A549 (cell line): ENCODE measurements at regions not wholly inside any gene's neighbourhood (a gene's known extent, or its start where the extent isn't known, plus 50 kb on each side); places are given as distances from the start of the nearest gene placed in this dataset.

Experiments
- CTCF ChIP-seq: fragments of >200 bp; sonication (Bioruptor Twin); formaldehyde crosslinking; IDR thresholded peaks from 3 replicates; pipeline ENCODE4 v1.5.1; 2016
- FOSB ChIP-seq: fragments of 250-450 bp; sonication (Bioruptor Pico); IDR thresholded peaks from 2 replicates; pipeline ENCODE4 v1.5.0; 2020; ENCODE audit warnings: mild to moderate bottlenecking, moderate library complexity
- MAX ChIP-seq: IDR thresholded peaks from 2 replicates; pipeline ENCODE4 v1.6.1; 2012
- POLR2A ChIP-seq: IDR thresholded peaks from 2 replicates; pipeline ENCODE4 v1.6.1; 2012; ENCODE audit warnings: mild to moderate bottlenecking, low read length
- POLR2AphosphoS2 ChIP-seq: conservative IDR thresholded peaks from 2 replicates; pipeline ENCODE4 v1.6.1; 2012; ENCODE audit warnings: low read length, improper control_type of control experiment, inconsistent platforms
- RAD21 ChIP-seq, 2 experiments: fragments of >200 bp in 1 of 2; sonication (Bioruptor Twin) in 1 of 2; formaldehyde crosslinking in 1 of 2; IDR thresholded peaks in 1 of 2; conservative IDR thresholded peaks in 1 of 2; 2 replicates in 1 of 2; 3 replicates in 1 of 2; pipeline ENCODE4 v1.6.1; 2012 to 2018; ENCODE audit warnings: inconsistent platforms in 1 of 2
- REST ChIP-seq: fragments of 200-600 bp; sonication (generic); IDR thresholded peaks from 2 replicates; pipeline ENCODE4 v1.6.1; 2016; ENCODE audit warnings: antibody characterized with exemption, mild to moderate bottlenecking, moderate library complexity
- RFX5 ChIP-seq: fragments of 450-650 bp; IDR thresholded peaks from 2 replicates; pipeline ENCODE4 v1.7.1; 2014; ENCODE audit warnings: antibody characterized with exemption, mild to moderate bottlenecking, moderate library complexity
- RNF2 ChIP-seq: fragments of 200-600 bp; sonication (generic); IDR thresholded peaks from 2 replicates; pipeline ENCODE4 v1.6.1; 2016; ENCODE audit warnings: low read depth, mild to moderate bottlenecking, antibody characterized with exemption, moderate library complexity, borderline replicate concordance
- TP53 ChIP-seq: fragments of 250-450 bp; sonication (Bioruptor Pico); IDR thresholded peaks from 2 replicates; pipeline ENCODE4 v1.5.0; 2021; ENCODE audit warnings: mild to moderate bottlenecking, moderate library complexity
- USF2 ChIP-seq: fragments of 450-650 bp; IDR thresholded peaks from 2 replicates; pipeline ENCODE4 v1.6.1; 2014; ENCODE audit warnings: antibody characterized with exemption

- TF ChIP-seq POLR2AphosphoS2 (no peak), USF2 (no peak), CTCF (no peak), REST (no peak), RNF2 (no peak), MAX (no peak), TP53 (CRISPR knock-in tag) (no peak), RFX5 (no peak), FOSB (CRISPR knock-in tag) (no peak), RAD21 (conservative IDR thresholded peaks at IDR 0.05 in 1 of 2, IDR thresholded peaks at IDR 0.05 in 1 of 2) (no peak), POLR2A (no peak)
Observed at GRCh38 chr22:27684901-27685300, 116.7 kb downstream of the MN1 start.
